ENCODE measurements at regions not wholly inside any gene's neighbourhood (a gene's known extent, or its start where the extent isn't known, plus 50 kb on each side); places are given as distances from the start of the nearest gene placed in this dataset.

GRCh38 chr17:17417718-17418181, 59.0 kb upstream of the MED9 start (continued):
- TF ChIP-seq ELK1 (CRISPR knock-in tag; IDR thresholded peaks at IDR 0.05) (no peak), ZBTB12 (CRISPR knock-in tag; IDR thresholded peaks at IDR 0.05) (peak; percentile 72), HDAC6 (IDR thresholded peaks at IDR 0.05; ENCODE audit: low read depth, low read length) (no peak), SAFB2 (IDR thresholded peaks at IDR 0.05; ENCODE audit: borderline replicate concordance, low read depth, low read length, severe bottlenecking) (no peak), NCOA1 (IDR thresholded peaks at IDR 0.05; ENCODE audit: low read depth) (no peak), SMAD2 (IDR thresholded peaks at IDR 0.05; ENCODE audit: low read depth, low read length) (no peak), ZBTB1 (CRISPR knock-in tag; IDR thresholded peaks at IDR 0.05; ENCODE audit: borderline replicate concordance, low read depth) (no peak), ZBTB43 (CRISPR knock-in tag; IDR thresholded peaks at IDR 0.05) (no peak), RREB1 (CRISPR knock-in tag; IDR thresholded peaks at IDR 0.05) (peak; percentile 94), CBX3 (IDR thresholded peaks at IDR 0.05; ENCODE audit: borderline replicate concordance in 1 of 2, low read length in 2 of 2) (no peak), ATF6 (CRISPR knock-in tag; IDR thresholded peaks at IDR 0.05) (no peak), MCM2 (IDR thresholded peaks at IDR 0.05; ENCODE audit: low read depth) (no peak), BRD9 (IDR thresholded peaks at IDR 0.05; ENCODE audit: low read depth, partially characterized antibody) (no peak), MYC (IDR thresholded peaks at IDR 0.05; ENCODE audit: low read depth, low read length) (no peak), MYC (CRISPR knock-in tag; IDR thresholded peaks at IDR 0.05; ENCODE audit: borderline replicate concordance, low read depth) (peak; percentile 72; the same call in 1 of the 2 replicates), ZNF174 (CRISPR knock-in tag; IDR thresholded peaks at IDR 0.05) (0 out of 2 replicates have a peak, but pooled peaks have one; percentile 72), CBX1 (IDR thresholded peaks at IDR 0.05; ENCODE audit: low read depth) (no peak), ELF1 (tag; IDR thresholded peaks at IDR 0.05) (no peak)
